ENCODE measurements at regions not wholly inside any gene's neighbourhood (a gene's known extent, or its start where the extent isn't known, plus 50 kb on each side); places are given as distances from the start of the nearest gene placed in this dataset.

DNA sequence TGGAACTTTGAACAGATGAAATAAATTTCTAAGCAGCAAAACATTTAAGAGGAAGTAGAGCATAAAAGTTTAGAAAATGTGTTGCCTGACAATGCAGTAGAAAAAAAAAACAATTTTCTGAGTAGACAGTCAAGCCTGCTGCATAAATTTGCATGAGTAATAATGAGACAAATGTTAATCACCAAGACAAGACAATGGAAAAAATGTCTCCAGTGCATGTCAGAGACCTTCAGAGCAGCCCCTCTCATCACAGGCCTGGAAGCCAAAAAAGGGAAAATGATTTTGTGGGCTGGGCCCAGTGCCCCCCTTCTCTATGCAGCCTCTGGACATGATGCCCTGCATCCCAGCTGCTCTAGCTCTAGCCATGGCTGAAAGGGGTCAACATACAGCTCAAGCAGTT, 204.6 kb downstream of the COX18 start:
- TF ChIP-seq CTCF (conservative IDR thresholded peaks at IDR 0.05 in 1 of 2, IDR thresholded peaks at IDR 0.05 in 1 of 2; ENCODE audit: low read depth in 1 of 2, low read length in 2 of 2) (no peak), EZH2 (IDR thresholded peaks at IDR 0.05; ENCODE audit: low read length, missing control alignments) (no peak)
